ENCODE measurements at regions not wholly inside any gene's neighbourhood (a gene's known extent, or its start where the extent isn't known, plus 50 kb on each side); places are given as distances from the start of the nearest gene placed in this dataset.

DNA sequence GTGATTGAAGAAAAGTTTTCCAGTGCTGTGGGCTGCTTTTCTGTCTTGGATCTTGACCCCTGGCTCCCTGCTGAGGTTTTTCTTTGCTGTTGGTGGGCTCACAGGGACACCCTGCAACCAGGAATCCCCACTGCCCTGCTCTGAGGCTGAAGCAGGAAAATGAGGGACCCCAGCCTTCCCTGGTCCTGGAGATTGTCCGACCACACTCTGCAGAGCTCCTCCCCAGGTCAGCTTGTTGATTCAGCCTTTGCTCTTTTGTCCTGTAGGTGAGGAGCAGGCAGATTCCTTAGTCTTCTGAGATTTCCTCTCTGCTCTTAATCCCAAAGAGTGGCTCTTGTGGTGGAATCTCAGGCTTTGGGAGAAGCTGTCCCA lies 194.5 kb downstream of the RPLP1 start:
- intact Hi-C loops (cut with micrococcal nuclease; ENCODE audit: unreplicated experiment) (no loop called here), in situ Hi-C loops (cut with HindIII; ENCODE audit: low pct_unique_long_range_greater_than_20kb, low sequenced_read_pairs) (no loop called here)
- no peak overlapping the region for H3K27ac ChIP-seq (ENCODE audit: low read length)

DNA sequence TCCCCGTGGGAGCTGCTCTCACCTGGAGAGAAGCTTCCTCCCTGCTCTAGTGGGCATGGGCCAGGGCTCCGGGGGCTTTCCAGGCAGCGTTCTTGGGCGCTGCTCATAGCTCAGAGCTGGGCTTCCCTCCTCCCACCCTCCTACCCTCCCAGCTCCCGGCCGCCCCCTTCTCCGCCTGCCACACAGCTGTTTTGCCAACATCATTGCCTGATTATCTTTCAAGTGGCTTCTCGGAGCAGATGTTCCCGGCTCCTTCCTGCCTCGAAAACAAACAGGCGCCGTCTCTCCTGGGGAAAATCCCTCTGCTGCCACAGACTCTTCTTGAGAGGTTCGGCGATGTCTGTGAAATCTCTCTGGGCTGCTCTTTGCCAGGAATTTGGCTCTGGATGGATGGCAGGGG lies 195.6 kb downstream of the RPLP1 start:
- Histone ChIP-seq H3K27ac (ENCODE audit: low read length) (no peak overlapping the region), H3K4me3 (ENCODE audit: low read depth in 2 of 2, low read length in 2 of 2) (no peak overlapping the region), H3K9me3 (ENCODE audit: control insufficient read depth, insufficient read depth, low read depth, low read length) (no peaks in the 10 kb centered on the region), H3K4me1 (ENCODE audit: control insufficient read depth, insufficient read depth, low read length) (no peaks in the 10 kb centered on the region; the same call in 1 of the 2 replicates), H3K36me3 (ENCODE audit: control insufficient read depth, insufficient read depth, low read length) (no peaks in the 10 kb centered on the region), H3K27me3 (ENCODE audit: control insufficient read depth, insufficient read depth, low read length) (no peaks in the 10 kb centered on the region)
- CTCF ChIA-PET, result no interaction called here
- no peak for ATAC-seq
- no peak for DNase-seq (ENCODE audit: low read depth, low spot score)
- intact Hi-C loops (cut with micrococcal nuclease; ENCODE audit: unreplicated experiment) (no loop called here), in situ Hi-C loops (cut with HindIII; ENCODE audit: low pct_unique_long_range_greater_than_20kb, low sequenced_read_pairs) (no loop called here)
- POLR2A ChIA-PET, result no interaction called here
- TF ChIP-seq, protein P1, sequence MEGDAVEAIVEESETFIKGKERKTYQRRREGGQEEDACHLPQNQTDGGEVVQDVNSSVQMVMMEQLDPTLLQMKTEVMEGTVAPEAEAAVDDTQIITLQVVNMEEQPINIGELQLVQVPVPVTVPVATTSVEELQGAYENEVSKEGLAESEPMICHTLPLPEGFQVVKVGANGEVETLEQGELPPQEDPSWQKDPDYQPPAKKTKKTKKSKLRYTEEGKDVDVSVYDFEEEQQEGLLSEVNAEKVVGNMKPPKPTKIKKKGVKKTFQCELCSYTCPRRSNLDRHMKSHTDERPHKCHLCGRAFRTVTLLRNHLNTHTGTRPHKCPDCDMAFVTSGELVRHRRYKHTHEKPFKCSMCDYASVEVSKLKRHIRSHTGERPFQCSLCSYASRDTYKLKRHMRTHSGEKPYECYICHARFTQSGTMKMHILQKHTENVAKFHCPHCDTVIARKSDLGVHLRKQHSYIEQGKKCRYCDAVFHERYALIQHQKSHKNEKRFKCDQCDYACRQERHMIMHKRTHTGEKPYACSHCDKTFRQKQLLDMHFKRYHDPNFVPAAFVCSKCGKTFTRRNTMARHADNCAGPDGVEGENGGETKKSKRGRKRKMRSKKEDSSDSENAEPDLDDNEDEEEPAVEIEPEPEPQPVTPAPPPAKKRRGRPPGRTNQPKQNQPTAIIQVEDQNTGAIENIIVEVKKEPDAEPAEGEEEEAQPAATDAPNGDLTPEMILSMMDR (IDR thresholded peaks at IDR 0.05), result no peak
- TF ChIP-seq, protein P2, sequence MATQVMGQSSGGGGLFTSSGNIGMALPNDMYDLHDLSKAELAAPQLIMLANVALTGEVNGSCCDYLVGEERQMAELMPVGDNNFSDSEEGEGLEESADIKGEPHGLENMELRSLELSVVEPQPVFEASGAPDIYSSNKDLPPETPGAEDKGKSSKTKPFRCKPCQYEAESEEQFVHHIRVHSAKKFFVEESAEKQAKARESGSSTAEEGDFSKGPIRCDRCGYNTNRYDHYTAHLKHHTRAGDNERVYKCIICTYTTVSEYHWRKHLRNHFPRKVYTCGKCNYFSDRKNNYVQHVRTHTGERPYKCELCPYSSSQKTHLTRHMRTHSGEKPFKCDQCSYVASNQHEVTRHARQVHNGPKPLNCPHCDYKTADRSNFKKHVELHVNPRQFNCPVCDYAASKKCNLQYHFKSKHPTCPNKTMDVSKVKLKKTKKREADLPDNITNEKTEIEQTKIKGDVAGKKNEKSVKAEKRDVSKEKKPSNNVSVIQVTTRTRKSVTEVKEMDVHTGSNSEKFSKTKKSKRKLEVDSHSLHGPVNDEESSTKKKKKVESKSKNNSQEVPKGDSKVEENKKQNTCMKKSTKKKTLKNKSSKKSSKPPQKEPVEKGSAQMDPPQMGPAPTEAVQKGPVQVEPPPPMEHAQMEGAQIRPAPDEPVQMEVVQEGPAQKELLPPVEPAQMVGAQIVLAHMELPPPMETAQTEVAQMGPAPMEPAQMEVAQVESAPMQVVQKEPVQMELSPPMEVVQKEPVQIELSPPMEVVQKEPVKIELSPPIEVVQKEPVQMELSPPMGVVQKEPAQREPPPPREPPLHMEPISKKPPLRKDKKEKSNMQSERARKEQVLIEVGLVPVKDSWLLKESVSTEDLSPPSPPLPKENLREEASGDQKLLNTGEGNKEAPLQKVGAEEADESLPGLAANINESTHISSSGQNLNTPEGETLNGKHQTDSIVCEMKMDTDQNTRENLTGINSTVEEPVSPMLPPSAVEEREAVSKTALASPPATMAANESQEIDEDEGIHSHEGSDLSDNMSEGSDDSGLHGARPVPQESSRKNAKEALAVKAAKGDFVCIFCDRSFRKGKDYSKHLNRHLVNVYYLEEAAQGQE (IDR thresholded peaks at IDR 0.05; ENCODE audit: insufficient read depth in 1 of 2, low read depth in 2 of 2, low read length in 1 of 2), result no peak
- no peak for TF ChIP-seq TCF7L2 (IDR thresholded peaks at IDR 0.05; ENCODE audit: low read depth, low read length)
- no peak for TF ChIP-seq SIN3A (IDR thresholded peaks at IDR 0.05; ENCODE audit: borderline replicate concordance, insufficient read depth, low read depth, low read length)
- TF ChIP-seq POLR2AphosphoS5 (IDR thresholded peaks at IDR 0.05; ENCODE audit: low read depth, low read length), result no peak
- BruUV-seq (replicated peaks), result no TSS peak

More for the DNA sequence above, 194.5 kb downstream of the RPLP1 start:
- POLR2A ChIA-PET, result no interaction called here
- ATAC-seq (no peak), DNase-seq (ENCODE audit: low read depth, low spot score) (no peak)
- H3K27me3 ChIP-seq (ENCODE audit: control insufficient read depth, insufficient read depth, low read length), result no peaks in the 10 kb centered on the region
- H3K9me3 ChIP-seq (ENCODE audit: control insufficient read depth, insufficient read depth, low read depth, low read length), result no peaks in the 10 kb centered on the region
- no peak for TF ChIP-seq POLR2AphosphoS5 (IDR thresholded peaks at IDR 0.05; ENCODE audit: low read depth, low read length)
- TF ChIP-seq, protein P2 (IDR thresholded peaks at IDR 0.05; ENCODE audit: insufficient read depth in 1 of 2, low read depth in 2 of 2, low read length in 1 of 2), result no peak
- TF ChIP-seq, protein P1 (IDR thresholded peaks at IDR 0.05), result no peak
- no peak for TF ChIP-seq TCF7L2 (IDR thresholded peaks at IDR 0.05; ENCODE audit: low read depth, low read length)
- no peak for TF ChIP-seq SIN3A (IDR thresholded peaks at IDR 0.05; ENCODE audit: borderline replicate concordance, insufficient read depth, low read depth, low read length)
- no TSS peak for BruUV-seq (replicated peaks)
- no peak overlapping the region for H3K4me3 ChIP-seq (ENCODE audit: low read depth in 2 of 2, low read length in 2 of 2)
- CTCF ChIA-PET, result no interaction called here
- H3K36me3 ChIP-seq (ENCODE audit: control insufficient read depth, insufficient read depth, low read length), result no peaks in the 10 kb centered on the region
- no peaks in the 10 kb centered on the region; the same call in 1 of the 2 replicates for H3K4me1 ChIP-seq (ENCODE audit: control insufficient read depth, insufficient read depth, low read length)
